MM.1S (cell line): ENCODE measurements at regions not wholly inside any gene's neighbourhood (a gene's known extent, or its start where the extent isn't known, plus 50 kb on each side); places are given as distances from the start of the nearest gene placed in this dataset.
"Not testable (repeated sequence)": the region's sequence is repeated elsewhere in the genome, so short reads cannot be mapped to it uniquely, and the experiment has no call there.

Experiments used
- DNase-seq: peaks from one replicate; pipeline ENCODE4 v3.0.0-alpha.2; 2015
- H2AFZ ChIP-seq: fragments of 300-600 bp; sonication (generic); 2 replicates; pipeline ENCODE4 v1.6.0; 2016; ENCODE audit warnings: antibody characterized with exemption, low read length
- H3F3A ChIP-seq: fragments of 300-600 bp; sonication (generic); 2 replicates; pipeline ENCODE4 v1.6.1; 2016; ENCODE audit warnings: mild to moderate bottlenecking, antibody characterized with exemption, low read length, moderate library complexity, mixed read lengths; ENCODE audit not compliant: insufficient read depth
- H3K27ac ChIP-seq: fragments of 300-600 bp; sonication (generic); 2 replicates; pipeline ENCODE4 v1.5.1; 2016; ENCODE audit warnings: mild to moderate bottlenecking, low read length
- H3K27me3 ChIP-seq: fragments of 300-600 bp; sonication (generic); replicated peaks from 2 replicates; pipeline ENCODE4 v1.6.0; 2016; ENCODE audit warnings: low read length; ENCODE audit not compliant: insufficient read depth
- H3K36me3 ChIP-seq: fragments of 300-600 bp; sonication (generic); replicated peaks from 2 replicates; pipeline ENCODE4 v1.6.1; 2016; ENCODE audit warnings: mild to moderate bottlenecking, low read length, mixed read lengths; ENCODE audit not compliant: insufficient read depth
- H3K4me1 ChIP-seq: fragments of 300-600 bp; sonication (generic); 2 replicates; pipeline ENCODE4 v1.6.1; 2016; ENCODE audit warnings: low read length, mixed read lengths
- H3K4me2 ChIP-seq: fragments of 300-600 bp; sonication (generic); 2 replicates; pipeline ENCODE4 v1.6.0; 2016; ENCODE audit warnings: low read depth, low read length
- H3K4me3 ChIP-seq: fragments of 300-600 bp; sonication (generic); 2 replicates; pipeline ENCODE4 v1.5.1; 2016; ENCODE audit warnings: low read length, mixed read lengths
- H3K79me2 ChIP-seq: fragments of 300-600 bp; sonication (generic); 2 replicates; pipeline ENCODE4 v1.6.1; 2016; ENCODE audit warnings: mixed run types, low read length, mixed read lengths
- H3K9ac ChIP-seq: fragments of 300-600 bp; sonication (generic); 2 replicates; pipeline ENCODE4 v1.6.1; 2016; ENCODE audit warnings: low read length, mixed read lengths
- H3K9me2 ChIP-seq: fragments of 300-600 bp; sonication (generic); replicated peaks from 2 replicates; pipeline ENCODE4 v1.6.1; 2016; ENCODE audit warnings: mild to moderate bottlenecking, low read length, mixed read lengths; ENCODE audit not compliant: insufficient read depth
- H3K9me3 ChIP-seq: fragments of 300-600 bp; sonication (generic); replicated peaks from 2 replicates; pipeline ENCODE4 v1.6.1; 2016; ENCODE audit warnings: mild to moderate bottlenecking, low read length, mixed read lengths; ENCODE audit not compliant: insufficient read depth
- H4K20me1 ChIP-seq: fragments of 300-600 bp; sonication (generic); 2 replicates; pipeline ENCODE4 v1.6.1; 2016; ENCODE audit warnings: mild to moderate bottlenecking, low read length, moderate library complexity, mixed read lengths; ENCODE audit not compliant: insufficient read depth
- CTCF ChIP-seq: fragments of 300-600 bp; sonication (generic); IDR thresholded peaks from 2 replicates; pipeline ENCODE4 v1.5.1; 2016; ENCODE audit warnings: antibody characterized with exemption, low read length, mixed read lengths
- EZH2 ChIP-seq: fragments of 300-600 bp; sonication (generic); optimal IDR thresholded peaks from 2 replicates; pipeline ENCODE3; 2017; ENCODE audit warnings: low read depth, mild to moderate bottlenecking, antibody characterized with exemption, low read length, mixed read lengths
- EZH2phosphoT487 ChIP-seq: fragments of 300-600 bp; sonication (generic); IDR thresholded peaks from 2 replicates; pipeline ENCODE4 v1.6.1; 2018; ENCODE audit warnings: antibody characterized with exemption, low read length

- H4K20me1 ChIP-seq, result no peaks in the 10 kb centered on the region
- DNase-seq, result no peak
- H3K4me2 ChIP-seq, result no peak overlapping the region
- H2AFZ ChIP-seq, result no peak overlapping the region
- H3K27me3 ChIP-seq, result no peaks in the 10 kb centered on the region
- H3F3A ChIP-seq, result no peaks in the 10 kb centered on the region
- no peaks in the 10 kb centered on the region for H3K9me3 ChIP-seq
- TF ChIP-seq EZH2, result no peak
- TF ChIP-seq CTCF, result no peak
- TF ChIP-seq EZH2phosphoT487, result no peak
- no peak overlapping the region for H3K27ac ChIP-seq
- H3K9me2 ChIP-seq, result no peaks in the 10 kb centered on the region
- H3K9ac ChIP-seq, result no peak overlapping the region
- no peak overlapping the region for H3K4me3 ChIP-seq
- H3K36me3 ChIP-seq, result no peaks in the 10 kb centered on the region
- no peaks in the 10 kb centered on the region for H3K4me1 ChIP-seq
- H3K79me2 ChIP-seq, result no peaks in the 10 kb centered on the region
These were observed 99.0 kb upstream of the GMDS start for GRCh38 chr6:2344319-2344905.

GRCh38 chr6:2327591-2327990 lies 82.2 kb upstream of the GMDS start:
- H2AFZ ChIP-seq, result no peak overlapping the region
- no peak overlapping the region for H3K4me3 ChIP-seq
- H4K20me1 ChIP-seq, result no peaks in the 10 kb centered on the region
- no peaks in the 10 kb centered on the region for H3F3A ChIP-seq
- DNase-seq, result no peak
- no peaks in the 10 kb centered on the region for H3K9me3 ChIP-seq
- TF ChIP-seq CTCF, result no peak
- no peak for TF ChIP-seq EZH2
- TF ChIP-seq EZH2phosphoT487, result no peak
- H3K27ac ChIP-seq, result no peak overlapping the region
- no peaks in the 10 kb centered on the region for H3K9me2 ChIP-seq
- H3K27me3 ChIP-seq, result no peaks in the 10 kb centered on the region
- H3K4me2 ChIP-seq, result no peak overlapping the region
- no peaks in the 10 kb centered on the region for H3K79me2 ChIP-seq
- no peaks in the 10 kb centered on the region for H3K4me1 ChIP-seq
- no peak overlapping the region for H3K9ac ChIP-seq
- H3K36me3 ChIP-seq, result no peaks in the 10 kb centered on the region

GRCh38 chr6:2324166-2324953 lies 79.0 kb upstream of the GMDS start:
- no peaks in the 10 kb centered on the region for H3K27me3 ChIP-seq
- no peak for DNase-seq
- H3F3A ChIP-seq, result no peaks in the 10 kb centered on the region

GRCh38 chr6:2317498-2317897 lies 72.1 kb upstream of the GMDS start:
- H3K9me2 ChIP-seq, H3K4me3 ChIP-seq, H3K4me1 ChIP-seq, H3K4me2 ChIP-seq, H3F3A ChIP-seq, H3K27ac ChIP-seq, H3K9ac ChIP-seq, H3K9me3 ChIP-seq, DNase-seq, H3K36me3 ChIP-seq, H4K20me1 ChIP-seq, H3K27me3 ChIP-seq, H3K79me2 ChIP-seq, H2AFZ ChIP-seq: not testable (repeated sequence)

More at GRCh38 chr6:2324166-2324953, 79.0 kb upstream of the GMDS start:
- Histone ChIP-seq H3K27ac (no peak overlapping the region), H3K36me3 (no peaks in the 10 kb centered on the region), H3K9me2 (no peaks in the 10 kb centered on the region), H3K4me2 (no peak overlapping the region), H3K9ac (no peak overlapping the region), H3K79me2 (no peaks in the 10 kb centered on the region), H3K4me1 (no peaks in the 10 kb centered on the region), H2AFZ (no peak overlapping the region), H4K20me1 (no peaks in the 10 kb centered on the region), H3K4me3 (no peak overlapping the region), H3K9me3 (no peaks in the 10 kb centered on the region)
- TF ChIP-seq EZH2 (no peak), EZH2phosphoT487 (no peak), CTCF (no peak)
